ENCODE measurements at regions not wholly inside any gene's neighbourhood (a gene's known extent, or its start where the extent isn't known, plus 50 kb on each side); places are given as distances from the start of the nearest gene placed in this dataset.

- TF ChIP-seq CTCF (IDR thresholded peaks at IDR 0.05; ENCODE audit: poor library complexity, severe bottlenecking) (no peak), MXI1 (conservative IDR thresholded peaks at IDR 0.05; ENCODE audit: poor library complexity, severe bottlenecking) (no peak), RAD21 (conservative IDR thresholded peaks at IDR 0.05) (no peak)
These were observed 383.8 kb downstream of the ZFHX3 start for GRCh38 chr16:72664056-72664508.
